Psoas muscle (tissue), 7 donors: ENCODE measurements at regions not wholly inside any gene's neighbourhood (a gene's known extent, or its start where the extent isn't known, plus 50 kb on each side); places are given as distances from the start of the nearest gene placed in this dataset.

ENCODE experiments used
- ATAC-seq, 4 donors: fragments of 200-7000 bp; cut with Tn5 transposase; one replicate each; pipeline ENCODE4 v1.9.1; 2020; ENCODE audit warnings: moderate library complexity in 3 of 4, mild to moderate bottlenecking in 2 of 4
- DNase-seq, 2 donors: peaks; one replicate each; pipeline ENCODE4 v3.0.0-alpha.2; 2020
- H3K27ac ChIP-seq: fragments of 200-600 bp; one replicate; pipeline ENCODE4 v1.8.0; 2022
- H3K27me3 ChIP-seq, 3 donors: fragments of 200-600 bp in 1 of 3; one replicate each; pipeline versions ENCODE4 v1.6.1 to v1.8.0; 2013 to 2022; ENCODE audit warnings: low read length in 2 of 3, mild to moderate bottlenecking in 2 of 3, moderate library complexity in 1 of 3; ENCODE audit not compliant: insufficient read depth in 3 of 3
- H3K36me3 ChIP-seq, 2 donors: fragments of 200-600 bp in 1 of 2; one replicate each; pipeline versions ENCODE4 v1.6.1 to v1.8.0; 2013 to 2022; ENCODE audit warnings: low read depth in 1 of 2, mild to moderate bottlenecking in 1 of 2, moderate library complexity in 1 of 2; ENCODE audit not compliant: insufficient read depth in 1 of 2
- H3K4me1 ChIP-seq: fragments of 200-600 bp; one replicate; pipeline ENCODE4 v1.8.0; 2022
- H3K4me3 ChIP-seq: fragments of 200-600 bp; one replicate; pipeline ENCODE4 v1.8.0; 2022; ENCODE audit warnings: mild to moderate bottlenecking
- H3K9me3 ChIP-seq: fragments of 200-600 bp; one replicate; pipeline ENCODE4 v1.8.0; 2022
- whole genome bisulfite sequencing, 3 donors: extraction: QIAGEN DNeasy Blood & Tissue Kit; methylation state at CpG; one replicate each; pipeline versions ENCODE4 v1.1.6 to v1.1.7; 2013; 5-methylcytosine and 5-hydroxymethylcytosine counted together
- intact Hi-C, 2 donors: fragments of 100-400 bp; cut with DNase I; formaldehyde crosslinking; loops; one replicate each; pipeline versions ENCODE4 v1.11.0 to v1.14.2; 2022
- TF ChIP-seq, protein P1 (sequence below): fragments of 200-600 bp; IDR thresholded peaks from one replicate; pipeline ENCODE4 v1.8.0; 2022; ENCODE audit warnings: antibody characterized with exemption
- donor health status: healthy with polysubstance abuse.
- donor health status: DM: no; HTN: no; CAD: no; lungs with moderate emphysema.
- donor health status: Bipolar disorder and iron deficiency.
- donor health status: healthy.
- donor health status: DM: yes; HTN: yes; CAD: no.
- donor health status: DM: no; HTN: no; CAD: no.
- donor health status: DM: yes; HTN: yes; CAD: no.

GRCh38 chr15:62779036-62779770 is 263.3 kb upstream of the TPM1 start:
- peak in 1 of 4 donors; percentile 25 for ATAC-seq
- H3K4me3 ChIP-seq = no peak overlapping the region
- 57 to 68% (median 60%) methylated on average over 8 of the region's 8 CpGs for WGBS, 3 donors
- no peak overlapping the region for H3K27ac ChIP-seq
- TF ChIP-seq, protein P1, sequence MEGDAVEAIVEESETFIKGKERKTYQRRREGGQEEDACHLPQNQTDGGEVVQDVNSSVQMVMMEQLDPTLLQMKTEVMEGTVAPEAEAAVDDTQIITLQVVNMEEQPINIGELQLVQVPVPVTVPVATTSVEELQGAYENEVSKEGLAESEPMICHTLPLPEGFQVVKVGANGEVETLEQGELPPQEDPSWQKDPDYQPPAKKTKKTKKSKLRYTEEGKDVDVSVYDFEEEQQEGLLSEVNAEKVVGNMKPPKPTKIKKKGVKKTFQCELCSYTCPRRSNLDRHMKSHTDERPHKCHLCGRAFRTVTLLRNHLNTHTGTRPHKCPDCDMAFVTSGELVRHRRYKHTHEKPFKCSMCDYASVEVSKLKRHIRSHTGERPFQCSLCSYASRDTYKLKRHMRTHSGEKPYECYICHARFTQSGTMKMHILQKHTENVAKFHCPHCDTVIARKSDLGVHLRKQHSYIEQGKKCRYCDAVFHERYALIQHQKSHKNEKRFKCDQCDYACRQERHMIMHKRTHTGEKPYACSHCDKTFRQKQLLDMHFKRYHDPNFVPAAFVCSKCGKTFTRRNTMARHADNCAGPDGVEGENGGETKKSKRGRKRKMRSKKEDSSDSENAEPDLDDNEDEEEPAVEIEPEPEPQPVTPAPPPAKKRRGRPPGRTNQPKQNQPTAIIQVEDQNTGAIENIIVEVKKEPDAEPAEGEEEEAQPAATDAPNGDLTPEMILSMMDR = no peak
- peaks cover 2 to 49% of the 10 kb centered on the region in 2 donors for H3K36me3 ChIP-seq
- no peak for DNase-seq
- intact Hi-C loops = no loop called here
- H3K4me1 ChIP-seq = no peaks in the 10 kb centered on the region
- H3K27me3 ChIP-seq = no peaks in the 10 kb centered on the region
- no peaks in the 10 kb centered on the region for H3K9me3 ChIP-seq

DNA sequence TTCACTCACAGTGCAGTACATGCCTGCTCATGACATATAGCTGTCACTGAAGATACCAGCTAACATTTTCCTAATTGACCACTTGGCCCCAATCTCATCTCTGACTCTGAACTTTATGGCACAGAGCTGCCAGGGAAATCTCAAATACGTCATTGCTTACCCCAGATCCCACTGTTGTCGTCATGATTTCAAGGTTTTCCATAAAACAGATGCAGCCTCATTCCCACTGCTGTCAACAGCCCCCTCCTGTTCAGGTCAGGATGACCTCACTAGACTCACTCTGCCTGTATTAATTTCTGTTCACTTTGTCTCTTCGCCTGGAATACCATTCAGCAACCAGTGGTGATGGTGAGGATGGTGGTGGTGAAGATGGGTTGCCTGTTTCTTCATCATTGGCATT is 262.6 kb upstream of the TPM1 start:
- H3K4me3 ChIP-seq = no peak overlapping the region
- no peak for DNase-seq
- intact Hi-C loops = loop anchor here (5.0 to 10.0 kb wide), 2 partner anchors 267 to 315 kb away; no protein-coding TSS in a partner anchor
- ATAC-seq = no peak
- 81 to 87% (median 87%) methylated on average over 3 of the region's 3 CpGs for WGBS, 3 donors
- no peak overlapping the region for H3K27ac ChIP-seq
- H3K27me3 ChIP-seq = no peaks in the 10 kb centered on the region
- H3K36me3 ChIP-seq = peaks cover 2 to 49% of the 10 kb centered on the region in 2 donors
- no peaks in the 10 kb centered on the region for H3K9me3 ChIP-seq
- no peaks in the 10 kb centered on the region for H3K4me1 ChIP-seq
- TF ChIP-seq, protein P1 = no peak

- Histone ChIP-seq H3K27me3 (no peaks in the 10 kb centered on the region), H3K4me3 (no peak overlapping the region), H3K9me3 (no peaks in the 10 kb centered on the region), H3K36me3 (peaks cover 2 to 41% of the 10 kb centered on the region in 2 donors), H3K27ac (no peak overlapping the region), H3K4me1 (no peaks in the 10 kb centered on the region)
- intact Hi-C loops = loop anchor here (5.0 to 10.0 kb wide), 2 partner anchors 266 to 314 kb away; no protein-coding TSS in a partner anchor
- TF ChIP-seq, protein P1 = no peak
- ATAC-seq (no peak), DNase-seq (no peak)
- 59 to 67% (median 60%) methylated on average over 5 of the region's 5 CpGs for WGBS, 3 donors
Measured at GRCh38 chr15:62781081-62781497, 261.5 kb upstream of the TPM1 start.

GRCh38 chr15:62782071-62782841 is 260.3 kb upstream of the TPM1 start:
- DNase-seq (peak; percentile 57 to 71), ATAC-seq (peak; percentile 88 to 90 (median 89))
- H3K4me1 ChIP-seq = no peaks in the 10 kb centered on the region
- intact Hi-C loops = loop anchor here (2.0 to 10.0 kb wide), 3 partner anchors 265 to 313 kb away; no protein-coding TSS in a partner anchor
- no peaks in the 10 kb centered on the region for H3K9me3 ChIP-seq
- TF ChIP-seq, protein P1 = peak; percentile 66
- no peak overlapping the region for H3K4me3 ChIP-seq
- no peaks in the 10 kb centered on the region for H3K27me3 ChIP-seq
- no peak overlapping the region for H3K27ac ChIP-seq
- 21 to 41% (median 28%) methylated on average over 11 of the region's 11 CpGs for WGBS, 3 donors
- H3K36me3 ChIP-seq = peaks cover 2 to 31% of the 10 kb centered on the region in 2 donors
